ENCODE measurements at regions not wholly inside any gene's neighbourhood (a gene's known extent, or its start where the extent isn't known, plus 50 kb on each side); places are given as distances from the start of the nearest gene placed in this dataset.

- Histone ChIP-seq H3K27ac (ENCODE audit: insufficient read depth, low read length) (no peak overlapping the region), H3K14ac (replicated peaks; ENCODE audit: low read depth, low read length) (no peak overlapping the region), H2BK20ac (ENCODE audit: low read depth, low read length) (no peak overlapping the region), H4K20me1 (ENCODE audit: insufficient read depth, low read length) (no peaks in the 10 kb centered on the region), H3K79me1 (ENCODE audit: low read depth in 1 of 2, low read length in 2 of 2) (no peaks in the 10 kb centered on the region), H3K4ac (ENCODE audit: low read depth, low read length) (no peak overlapping the region), H4K91ac (ENCODE audit: insufficient read depth, low read depth, low read length) (no peak overlapping the region), H3K4me2 (ENCODE audit: low read depth, low read length) (no peak overlapping the region), H2BK120ac (ENCODE audit: low read depth, low read length) (no peak overlapping the region), H3K9ac (ENCODE audit: low read depth, low read length) (no peak overlapping the region), H3K36me3 (ENCODE audit: control insufficient read depth, insufficient read depth, low read length) (no peaks in the 10 kb centered on the region), H3K9me3 (ENCODE audit: control insufficient read depth, insufficient read depth, low read length) (peaks cover 4% of the 10 kb centered on the region; the same call in 1 of the 2 replicates), H2BK15ac (ENCODE audit: low read depth, low read length) (no peak overlapping the region), H2AK9ac (replicated peaks; ENCODE audit: low read depth, low read length, poor library complexity) (no peak overlapping the region), H3K27me3 (ENCODE audit: control insufficient read depth, insufficient read depth, low read length) (no peaks in the 10 kb centered on the region), H3K4me1 (ENCODE audit: control insufficient read depth, insufficient read depth, low read length) (no peaks in the 10 kb centered on the region), H3K18ac (ENCODE audit: low read depth, low read length) (no peak overlapping the region), H2AK5ac (ENCODE audit: low read depth, low read length) (no peak overlapping the region), H3K9me1 (ENCODE audit: insufficient read depth, low read length) (no peaks in the 10 kb centered on the region), H3K56ac (ENCODE audit: extremely low read depth, insufficient read depth, low read length) (no peak overlapping the region), H2AFZ (replicated peaks; ENCODE audit: low read length, poor library complexity) (no peak overlapping the region), H4K5ac (ENCODE audit: low read depth, low read length) (no peak overlapping the region), H3K23ac (ENCODE audit: low read depth, low read length) (no peak overlapping the region), H4K8ac (ENCODE audit: low read depth in 2 of 2, low read length in 2 of 2) (no peak overlapping the region), H2BK5ac (ENCODE audit: low read depth, low read length, poor library complexity, severe bottlenecking) (no peak overlapping the region), H3K4me3 (ENCODE audit: insufficient read depth, low read depth, low read length) (no peak overlapping the region)
- in situ Hi-C loops (cut with MboI; ENCODE audit: low sequenced_read_pairs) (no loop called here), intact Hi-C loops (cut with micrococcal nuclease) (no loop called here), dilution Hi-C loops (cut with HindIII; ENCODE audit: low sequenced_read_pairs, unreplicated experiment) (no loop called here)
- POLR2A ChIA-PET (ENCODE audit: unreplicated experiment) = no interaction called here
- no peak for DNase-seq
- BruUV-seq (replicated peaks) = no TSS peak
- CTCF ChIA-PET = no interaction called here
- no peak for TF ChIP-seq FOS (IDR thresholded peaks at IDR 0.05; ENCODE audit: low read depth, low read length)
- no peak for TF ChIP-seq POLR2A (IDR thresholded peaks at IDR 0.05; ENCODE audit: low read depth, low read length)
- TF ChIP-seq RAD21 (IDR thresholded peaks at IDR 0.05; ENCODE audit: low read length) = no peak
- no peak for TF ChIP-seq RCOR1 (IDR thresholded peaks at IDR 0.05; ENCODE audit: insufficient replicate concordance, low read length)
- no peak for TF ChIP-seq RFX5 (IDR thresholded peaks at IDR 0.05; ENCODE audit: low read depth, low read length)
- no peak for TF ChIP-seq BHLHE40 (IDR thresholded peaks at IDR 0.05; ENCODE audit: low read depth, low read length)
- TF ChIP-seq MAZ (IDR thresholded peaks at IDR 0.05; ENCODE audit: borderline replicate concordance, low read depth, low read length) = no peak
- TF ChIP-seq CTCF (conservative IDR thresholded peaks at IDR 0.05; ENCODE audit: low read depth, low read length) = no peak
- no peak for TF ChIP-seq CHD1 (IDR thresholded peaks at IDR 0.05; ENCODE audit: low read depth, low read length)
- TF ChIP-seq USF2 (IDR thresholded peaks at IDR 0.05; ENCODE audit: low read depth, low read length) = no peak
- no peak for TF ChIP-seq NFE2L2 (IDR thresholded peaks at IDR 0.05; ENCODE audit: low read depth, low read length)
- TF ChIP-seq SMC3 (IDR thresholded peaks at IDR 0.05; ENCODE audit: low read depth, low read length) = no peak
- ATAC-seq (ENCODE audit: low read depth) = no peak
These were observed 353.1 kb downstream of the GATA3 start for GRCh38 chr10:8407501-8408021.

Data from IMR-90 (cell line).